ENCODE measurements at regions not wholly inside any gene's neighbourhood (a gene's known extent, or its start where the extent isn't known, plus 50 kb on each side); places are given as distances from the start of the nearest gene placed in this dataset.

DNA sequence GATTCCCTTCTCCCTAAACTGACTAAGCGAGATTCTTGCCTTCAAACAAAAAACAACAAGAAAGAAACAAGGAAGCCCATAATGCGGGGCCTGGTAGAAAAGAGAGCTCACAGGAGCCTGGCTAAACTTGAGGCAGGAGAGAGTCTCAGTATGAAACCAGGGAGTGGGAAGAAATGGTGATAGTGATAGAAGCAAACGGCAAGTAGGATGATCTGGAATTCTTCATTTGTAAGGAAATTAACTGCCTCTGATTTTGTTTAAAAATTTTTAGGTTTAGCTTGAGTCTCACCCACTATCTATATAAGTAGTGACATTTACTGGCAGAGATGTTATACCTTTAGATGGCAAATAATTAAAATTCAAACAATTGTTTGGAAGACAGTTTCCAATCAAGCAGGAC is 1356.5 kb upstream of the LRRTM1 start:
- Histone ChIP-seq H3K36me3 (ENCODE audit: control insufficient read depth in 1 of 2, insufficient read depth in 2 of 2, low read length in 2 of 2) (no peaks in the 10 kb centered on the region), H3K27ac (ENCODE audit: low read length) (no peak overlapping the region), H3K4me1 (ENCODE audit: control insufficient read depth in 1 of 2, insufficient read depth in 2 of 2, low read length in 2 of 2) (no peaks in the 10 kb centered on the region), H3K27me3 (ENCODE audit: low read depth, low read length) (no peaks in the 10 kb centered on the region), H3K4me3 (ENCODE audit: low read depth in 1 of 2, low read length in 2 of 2) (no peak overlapping the region), H3K9me3 (ENCODE audit: control insufficient read depth in 1 of 2, low read length in 2 of 2) (peaks cover 6 to 10% of the 10 kb centered on the region in 2 donors)

DNA sequence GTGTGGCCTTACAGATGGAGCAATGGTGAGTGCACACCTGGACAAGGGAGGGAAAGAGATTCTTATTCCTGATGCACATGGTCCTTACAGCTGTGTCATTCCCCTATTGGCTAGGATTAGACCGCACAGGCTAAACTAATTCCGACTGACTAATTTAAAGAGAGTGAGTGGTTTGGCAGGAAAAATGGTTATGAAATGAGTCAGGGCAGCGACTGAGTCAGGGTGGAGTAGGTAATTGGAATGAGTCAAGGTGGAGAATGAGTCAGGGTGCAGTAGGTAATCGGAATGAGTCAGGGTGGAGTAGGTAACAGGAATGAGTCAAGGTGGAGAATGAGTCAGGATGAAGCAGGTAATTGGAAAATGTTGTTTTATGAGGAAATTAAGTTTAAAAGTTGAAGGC is 1353.7 kb upstream of the LRRTM1 start:
- Histone ChIP-seq H3K27me3 (ENCODE audit: low read depth, low read length) (no peaks in the 10 kb centered on the region), H3K9me3 (ENCODE audit: control insufficient read depth in 1 of 2, low read length in 2 of 2) (peaks cover 6 to 10% of the 10 kb centered on the region in 2 donors), H3K36me3 (ENCODE audit: control insufficient read depth in 1 of 2, insufficient read depth in 2 of 2, low read length in 2 of 2) (no peaks in the 10 kb centered on the region), H3K4me1 (ENCODE audit: control insufficient read depth in 1 of 2, insufficient read depth in 2 of 2, low read length in 2 of 2) (no peaks in the 10 kb centered on the region), H3K27ac (ENCODE audit: low read length) (no peak overlapping the region), H3K4me3 (ENCODE audit: low read depth in 1 of 2, low read length in 2 of 2) (no peak overlapping the region)

DNA sequence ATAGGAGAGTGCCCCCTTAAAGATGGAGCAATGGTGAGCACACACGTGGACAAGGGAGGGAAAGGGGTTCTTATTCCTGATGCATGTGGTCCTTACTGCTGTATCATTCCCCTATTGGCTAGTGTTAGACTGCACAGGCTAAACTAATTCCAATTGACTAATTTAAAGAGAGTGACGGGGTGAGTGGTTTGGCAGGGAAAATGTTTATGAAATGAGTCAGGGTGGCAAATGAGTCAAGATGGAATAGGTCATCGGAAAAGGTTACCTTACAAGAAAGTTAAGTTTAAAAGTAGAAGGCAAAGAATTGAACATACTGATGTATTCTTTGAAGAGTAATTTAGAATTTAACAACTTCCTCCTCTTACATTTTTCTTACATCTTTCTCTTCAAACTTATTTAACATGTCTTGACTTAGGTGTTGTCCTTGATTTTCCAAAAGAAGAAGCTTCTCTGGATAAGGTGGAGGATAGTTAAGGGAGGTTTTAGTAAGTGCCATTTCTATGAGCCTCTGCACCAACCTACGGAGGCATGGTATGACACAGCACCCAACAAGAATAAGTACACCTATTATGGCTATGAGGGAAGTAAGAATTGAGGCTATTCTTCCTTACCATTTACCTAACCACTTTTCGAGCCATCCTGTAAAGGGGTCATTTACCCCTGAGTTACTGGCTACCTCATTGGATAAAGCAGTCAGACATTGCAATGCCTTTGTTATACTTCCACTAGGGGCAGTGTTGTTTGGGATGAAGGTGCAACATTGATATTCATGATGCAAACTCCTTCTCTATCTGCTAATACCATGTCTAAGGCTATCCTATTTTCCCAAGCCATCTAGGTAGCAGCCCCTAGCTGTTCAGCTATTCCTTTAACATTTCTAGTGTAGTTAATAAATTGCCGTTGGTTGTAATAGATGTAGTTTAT is 1345.8 kb upstream of the LRRTM1 start:
- H3K9me3 ChIP-seq (ENCODE audit: control insufficient read depth in 1 of 2, low read length in 2 of 2): no peaks in the 10 kb centered on the region
- H3K36me3 ChIP-seq (ENCODE audit: control insufficient read depth in 1 of 2, insufficient read depth in 2 of 2, low read length in 2 of 2): no peaks in the 10 kb centered on the region
- H3K4me3 ChIP-seq (ENCODE audit: low read depth in 1 of 2, low read length in 2 of 2): no peak overlapping the region

DNA sequence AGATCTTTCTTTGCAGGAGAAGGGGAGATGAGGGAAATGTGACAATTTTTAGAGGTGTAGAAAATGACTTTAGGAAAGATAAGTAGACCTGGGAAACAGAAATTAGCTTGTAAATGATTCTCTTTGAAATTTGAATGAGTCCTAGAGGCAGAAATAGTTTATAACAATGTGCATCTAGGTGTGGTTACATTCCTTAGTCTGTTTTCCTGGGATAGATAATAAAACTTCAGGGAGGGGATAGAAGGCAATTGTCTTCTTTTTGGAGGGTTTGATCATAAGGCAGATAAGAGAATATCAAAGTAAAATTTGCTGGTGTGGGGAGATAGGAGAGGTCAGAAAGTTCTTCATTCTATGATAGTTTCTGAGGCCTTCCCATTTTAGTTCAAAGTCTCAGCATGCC is 1344.3 kb upstream of the LRRTM1 start:
- H3K27ac ChIP-seq (ENCODE audit: low read length): no peak overlapping the region
- no peaks in the 10 kb centered on the region for H3K36me3 ChIP-seq (ENCODE audit: control insufficient read depth in 1 of 2, insufficient read depth in 2 of 2, low read length in 2 of 2)
- H3K27me3 ChIP-seq (ENCODE audit: low read depth, low read length): no peaks in the 10 kb centered on the region
- no peaks in the 10 kb centered on the region for H3K9me3 ChIP-seq (ENCODE audit: control insufficient read depth in 1 of 2, low read length in 2 of 2)
- no peaks in the 10 kb centered on the region for H3K4me1 ChIP-seq (ENCODE audit: control insufficient read depth in 1 of 2, insufficient read depth in 2 of 2, low read length in 2 of 2)
- no peak overlapping the region for H3K4me3 ChIP-seq (ENCODE audit: low read depth in 1 of 2, low read length in 2 of 2)

More for the DNA sequence above, 1345.8 kb upstream of the LRRTM1 start:
- no peak overlapping the region for H3K27ac ChIP-seq (ENCODE audit: low read length)
- H3K4me1 ChIP-seq (ENCODE audit: control insufficient read depth in 1 of 2, insufficient read depth in 2 of 2, low read length in 2 of 2): no peaks in the 10 kb centered on the region
- H3K27me3 ChIP-seq (ENCODE audit: low read depth, low read length): no peaks in the 10 kb centered on the region

DNA sequence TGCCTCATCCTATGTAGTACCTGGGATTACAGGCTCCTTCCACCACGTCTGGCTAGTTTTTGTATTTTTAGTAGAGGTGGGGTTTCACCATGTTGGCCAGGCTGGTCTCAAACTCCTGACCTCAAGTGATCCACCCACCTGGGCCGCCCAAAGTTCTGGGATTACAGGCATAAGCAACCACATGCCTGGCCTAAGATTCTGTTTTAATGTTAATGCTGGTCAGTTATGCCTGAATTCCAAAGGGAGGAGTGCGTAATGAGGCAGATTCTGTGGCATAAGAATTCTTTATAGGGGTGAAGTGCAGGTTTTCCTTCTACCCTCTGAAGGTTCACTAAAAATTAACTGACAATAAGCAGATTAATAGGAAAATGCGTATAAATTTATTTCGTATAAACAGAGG is 1343.8 kb upstream of the LRRTM1 start:
- H3K4me1 ChIP-seq (ENCODE audit: control insufficient read depth in 1 of 2, insufficient read depth in 2 of 2, low read length in 2 of 2): no peaks in the 10 kb centered on the region
- H3K27me3 ChIP-seq (ENCODE audit: low read depth, low read length): no peaks in the 10 kb centered on the region
- no peaks in the 10 kb centered on the region for H3K9me3 ChIP-seq (ENCODE audit: control insufficient read depth in 1 of 2, low read length in 2 of 2)
- no peak overlapping the region for H3K27ac ChIP-seq (ENCODE audit: low read length)
- no peaks in the 10 kb centered on the region for H3K36me3 ChIP-seq (ENCODE audit: control insufficient read depth in 1 of 2, insufficient read depth in 2 of 2, low read length in 2 of 2)
- no peak overlapping the region for H3K4me3 ChIP-seq (ENCODE audit: low read depth in 1 of 2, low read length in 2 of 2)

DNA sequence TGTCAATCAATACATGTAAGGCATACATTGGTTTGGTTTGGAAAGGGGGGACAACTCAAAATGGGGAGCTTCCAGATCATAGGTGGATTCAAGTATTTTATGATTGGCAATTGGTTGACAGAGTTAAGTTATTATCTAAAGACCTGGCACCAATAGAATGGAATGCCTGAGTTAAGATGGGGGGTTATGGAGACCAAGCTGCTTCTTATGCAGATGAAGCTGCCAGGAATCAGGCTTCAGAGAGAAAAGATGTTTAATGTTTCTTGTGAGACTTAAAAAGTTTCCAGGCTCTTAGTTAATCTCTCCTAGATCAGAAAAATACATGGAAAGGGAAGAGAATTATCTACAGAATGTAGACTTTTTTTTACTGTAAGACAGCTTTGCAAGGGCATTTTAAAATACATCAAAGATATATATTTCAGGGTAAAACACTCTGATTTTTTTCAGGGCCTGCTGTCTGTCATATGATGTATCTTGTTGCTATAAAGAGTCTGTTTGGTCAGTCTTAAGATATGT is 1343.2 kb upstream of the LRRTM1 start:
- Histone ChIP-seq H3K36me3 (ENCODE audit: control insufficient read depth in 1 of 2, insufficient read depth in 2 of 2, low read length in 2 of 2) (no peaks in the 10 kb centered on the region), H3K4me1 (ENCODE audit: control insufficient read depth in 1 of 2, insufficient read depth in 2 of 2, low read length in 2 of 2) (no peaks in the 10 kb centered on the region), H3K27me3 (ENCODE audit: low read depth, low read length) (no peaks in the 10 kb centered on the region), H3K9me3 (ENCODE audit: control insufficient read depth in 1 of 2, low read length in 2 of 2) (no peaks in the 10 kb centered on the region), H3K27ac (ENCODE audit: low read length) (no peak overlapping the region), H3K4me3 (ENCODE audit: low read depth in 1 of 2, low read length in 2 of 2) (no peak overlapping the region)

DNA sequence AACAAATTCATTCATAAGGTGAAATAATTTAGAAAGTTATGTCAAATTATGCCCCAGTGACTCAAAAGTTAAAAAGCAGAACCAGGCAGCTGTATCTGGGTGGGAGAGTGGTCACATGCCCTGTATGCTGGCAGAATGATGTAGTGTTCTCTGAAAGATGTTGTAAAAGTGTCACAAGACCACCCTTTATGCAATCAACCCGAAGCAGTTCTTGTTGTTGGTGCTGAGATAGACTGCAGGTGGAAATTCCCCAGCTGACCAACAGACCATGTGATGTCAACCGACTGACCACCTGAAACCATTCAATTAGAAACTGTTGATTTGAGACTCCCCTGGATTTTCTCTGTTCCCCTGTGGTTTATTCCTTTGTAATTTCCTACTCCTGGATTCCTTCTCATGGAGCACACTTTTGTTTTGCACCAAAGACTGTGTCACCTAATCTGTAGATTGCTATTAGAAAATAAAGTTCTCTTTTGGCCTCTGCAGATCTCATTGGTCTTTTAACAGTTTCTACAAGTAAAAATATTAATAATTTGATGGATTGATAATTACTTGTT is 1341.3 kb upstream of the LRRTM1 start:
- Histone ChIP-seq H3K36me3 (ENCODE audit: control insufficient read depth in 1 of 2, insufficient read depth in 2 of 2, low read length in 2 of 2) (no peaks in the 10 kb centered on the region), H3K4me3 (ENCODE audit: low read depth in 1 of 2, low read length in 2 of 2) (no peak overlapping the region), H3K9me3 (ENCODE audit: control insufficient read depth in 1 of 2, low read length in 2 of 2) (no peaks in the 10 kb centered on the region), H3K4me1 (ENCODE audit: control insufficient read depth in 1 of 2, insufficient read depth in 2 of 2, low read length in 2 of 2) (no peaks in the 10 kb centered on the region), H3K27me3 (ENCODE audit: low read depth, low read length) (no peaks in the 10 kb centered on the region), H3K27ac (ENCODE audit: low read length) (no peak overlapping the region)

DNA sequence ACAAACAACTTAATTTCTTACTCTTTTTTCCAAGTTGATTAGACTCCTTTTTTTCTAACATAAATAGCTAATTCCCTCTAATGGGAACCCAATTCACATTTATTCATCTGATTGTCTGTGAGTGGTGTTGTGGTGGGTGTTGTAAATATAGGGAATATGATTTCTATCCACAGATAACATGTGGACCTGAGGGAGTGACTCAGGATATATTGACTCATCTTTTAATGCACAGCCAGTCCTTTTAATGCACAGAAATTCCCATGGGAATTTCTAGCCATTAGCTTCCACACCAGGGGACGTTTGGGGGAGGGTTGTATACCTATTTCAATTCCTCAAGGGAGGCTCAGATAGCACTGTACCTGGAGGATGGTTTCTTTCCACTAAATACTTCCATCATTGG is 1339.6 kb upstream of the LRRTM1 start:
- H3K27ac ChIP-seq (ENCODE audit: low read length): no peak overlapping the region
- peaks cover 0 to 4% of the 10 kb centered on the region in 2 donors for H3K9me3 ChIP-seq (ENCODE audit: control insufficient read depth in 1 of 2, low read length in 2 of 2)
- no peaks in the 10 kb centered on the region for H3K36me3 ChIP-seq (ENCODE audit: control insufficient read depth in 1 of 2, insufficient read depth in 2 of 2, low read length in 2 of 2)
- no peaks in the 10 kb centered on the region for H3K4me1 ChIP-seq (ENCODE audit: control insufficient read depth in 1 of 2, insufficient read depth in 2 of 2, low read length in 2 of 2)
- H3K27me3 ChIP-seq (ENCODE audit: low read depth, low read length): no peaks in the 10 kb centered on the region
- no peak overlapping the region for H3K4me3 ChIP-seq (ENCODE audit: low read depth in 1 of 2, low read length in 2 of 2)

DNA sequence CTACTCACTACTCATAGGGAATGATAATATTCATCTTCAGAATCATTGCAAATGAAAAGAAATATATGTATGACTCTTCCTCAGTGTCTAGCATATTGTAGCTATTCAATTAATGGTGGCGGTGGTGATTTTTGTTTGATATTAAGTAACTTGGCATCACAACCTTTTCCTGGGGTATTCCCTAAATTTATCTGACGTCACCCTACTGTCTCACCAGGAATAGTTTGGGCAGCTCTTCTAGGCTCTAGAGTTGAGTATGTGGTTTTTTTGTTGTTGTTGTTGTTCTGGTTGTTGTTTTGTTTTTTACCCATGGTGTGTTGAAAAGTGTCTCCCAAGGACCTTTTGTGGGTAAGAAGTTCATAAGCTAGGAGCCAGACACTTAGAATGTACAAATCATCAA is 1320.3 kb upstream of the LRRTM1 start:
- Histone ChIP-seq H3K27ac (ENCODE audit: low read length) (no peak overlapping the region), H3K36me3 (ENCODE audit: control insufficient read depth in 1 of 2, insufficient read depth in 2 of 2, low read length in 2 of 2) (no peaks in the 10 kb centered on the region), H3K4me1 (ENCODE audit: control insufficient read depth in 1 of 2, insufficient read depth in 2 of 2, low read length in 2 of 2) (no peaks in the 10 kb centered on the region), H3K9me3 (ENCODE audit: control insufficient read depth in 1 of 2, low read length in 2 of 2) (no peaks in the 10 kb centered on the region), H3K4me3 (ENCODE audit: low read depth in 1 of 2, low read length in 2 of 2) (no peak overlapping the region), H3K27me3 (ENCODE audit: low read depth, low read length) (no peaks in the 10 kb centered on the region)

DNA sequence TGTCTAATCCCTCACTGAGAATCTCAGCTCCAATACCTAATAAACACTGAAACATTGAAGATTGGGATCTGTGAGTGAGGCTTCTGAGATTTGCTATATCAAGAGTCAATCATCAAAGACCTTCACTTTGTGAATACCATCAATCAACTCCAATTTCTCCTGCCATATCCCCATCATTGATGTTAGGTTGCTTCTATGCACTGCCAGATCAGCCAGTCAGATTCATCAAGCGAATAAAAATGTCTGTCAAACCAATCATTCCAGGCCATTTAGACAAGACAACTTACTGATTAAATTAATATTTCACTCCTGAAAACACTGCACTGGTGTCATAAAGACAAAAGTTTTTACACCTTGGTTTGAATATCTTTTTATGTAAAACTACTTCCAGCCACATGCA is 1295.5 kb upstream of the LRRTM1 start:
- Histone ChIP-seq H3K4me1 (ENCODE audit: control insufficient read depth in 1 of 2, insufficient read depth in 2 of 2, low read length in 2 of 2) (no peaks in the 10 kb centered on the region), H3K36me3 (ENCODE audit: control insufficient read depth in 1 of 2, insufficient read depth in 2 of 2, low read length in 2 of 2) (no peaks in the 10 kb centered on the region), H3K27me3 (ENCODE audit: low read depth, low read length) (no peaks in the 10 kb centered on the region), H3K9me3 (ENCODE audit: control insufficient read depth in 1 of 2, low read length in 2 of 2) (no peaks in the 10 kb centered on the region), H3K4me3 (ENCODE audit: low read depth in 1 of 2, low read length in 2 of 2) (no peak overlapping the region), H3K27ac (ENCODE audit: low read length) (no peak overlapping the region)

DNA sequence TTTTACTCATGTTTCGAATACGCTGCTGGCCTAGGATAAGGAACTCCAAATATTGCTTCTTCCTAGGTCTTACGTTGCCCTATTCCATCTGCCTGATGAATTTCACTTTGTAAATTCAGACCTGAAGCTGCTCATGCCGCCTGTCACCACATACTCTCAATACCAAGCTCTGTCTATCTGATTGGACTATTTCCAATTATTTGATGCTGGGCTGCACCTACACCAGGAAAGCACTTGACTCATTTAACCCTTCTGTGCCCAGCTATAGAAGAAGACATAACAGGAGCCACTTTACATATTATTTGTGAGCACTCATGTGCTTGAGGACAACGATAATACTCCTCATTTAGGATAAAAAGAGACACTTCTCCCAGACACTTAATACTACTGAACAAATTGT is 1293.9 kb upstream of the LRRTM1 start:
- H3K36me3 ChIP-seq (ENCODE audit: control insufficient read depth in 1 of 2, insufficient read depth in 2 of 2, low read length in 2 of 2): no peaks in the 10 kb centered on the region
- no peak overlapping the region for H3K4me3 ChIP-seq (ENCODE audit: low read depth in 1 of 2, low read length in 2 of 2)
- H3K27me3 ChIP-seq (ENCODE audit: low read depth, low read length): no peaks in the 10 kb centered on the region
- H3K4me1 ChIP-seq (ENCODE audit: control insufficient read depth in 1 of 2, insufficient read depth in 2 of 2, low read length in 2 of 2): no peaks in the 10 kb centered on the region
- H3K27ac ChIP-seq (ENCODE audit: low read length): no peak overlapping the region
- no peaks in the 10 kb centered on the region for H3K9me3 ChIP-seq (ENCODE audit: control insufficient read depth in 1 of 2, low read length in 2 of 2)

All from muscle layer of duodenum (tissue), 2 donors.